Choroid plexus epithelial cell (primary cell): ENCODE measurements at regions not wholly inside any gene's neighbourhood (a gene's known extent, or its start where the extent isn't known, plus 50 kb on each side); places are given as distances from the start of the nearest gene placed in this dataset.

Source experiments
- DNase-seq: peaks from one replicate; pipeline ENCODE4 v3.0.0-alpha.2; 2010; ENCODE audit warnings: low read depth
- H3K4me3 ChIP-seq: 2 replicates; pipeline ENCODE4 v1.5.1; 2011; ENCODE audit warnings: low read depth, mild to moderate bottlenecking, control low read depth, low read length, moderate library complexity
- CTCF ChIP-seq: conservative IDR thresholded peaks from 2 replicates; pipeline ENCODE4 v1.5.1; 2011; ENCODE audit warnings: low read depth, mild to moderate bottlenecking, control low read depth, inconsistent platforms, low read length, moderate library complexity

GRCh38 chr2:8594731-8595427 lies 87.0 kb upstream of the ID2 start:
- TF ChIP-seq CTCF = no peak
- no peak overlapping the region for H3K4me3 ChIP-seq
- DNase-seq = peak; percentile 45

DNA sequence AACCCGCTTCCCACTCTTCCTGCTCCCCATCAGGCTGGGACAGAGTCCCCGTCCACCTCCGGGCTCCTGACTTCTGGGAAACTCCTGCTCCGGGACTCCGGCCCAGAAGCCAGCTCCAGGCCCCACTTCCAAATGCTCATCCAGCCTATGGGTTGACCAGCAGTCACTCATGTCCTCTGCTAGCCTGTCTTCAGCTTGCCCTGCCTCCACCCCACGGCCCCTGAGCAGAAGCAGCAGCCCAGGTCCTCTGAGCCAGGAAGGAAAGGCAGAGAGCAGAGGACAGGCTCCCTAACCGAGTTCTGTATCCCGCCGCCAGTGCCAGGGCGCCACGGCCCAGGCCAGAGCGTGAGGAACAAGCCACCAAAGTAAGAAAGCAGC lies 86.4 kb upstream of the ID2 start:
- TF ChIP-seq CTCF = no peak
- DNase-seq = no peak
- no peak overlapping the region for H3K4me3 ChIP-seq

DNA sequence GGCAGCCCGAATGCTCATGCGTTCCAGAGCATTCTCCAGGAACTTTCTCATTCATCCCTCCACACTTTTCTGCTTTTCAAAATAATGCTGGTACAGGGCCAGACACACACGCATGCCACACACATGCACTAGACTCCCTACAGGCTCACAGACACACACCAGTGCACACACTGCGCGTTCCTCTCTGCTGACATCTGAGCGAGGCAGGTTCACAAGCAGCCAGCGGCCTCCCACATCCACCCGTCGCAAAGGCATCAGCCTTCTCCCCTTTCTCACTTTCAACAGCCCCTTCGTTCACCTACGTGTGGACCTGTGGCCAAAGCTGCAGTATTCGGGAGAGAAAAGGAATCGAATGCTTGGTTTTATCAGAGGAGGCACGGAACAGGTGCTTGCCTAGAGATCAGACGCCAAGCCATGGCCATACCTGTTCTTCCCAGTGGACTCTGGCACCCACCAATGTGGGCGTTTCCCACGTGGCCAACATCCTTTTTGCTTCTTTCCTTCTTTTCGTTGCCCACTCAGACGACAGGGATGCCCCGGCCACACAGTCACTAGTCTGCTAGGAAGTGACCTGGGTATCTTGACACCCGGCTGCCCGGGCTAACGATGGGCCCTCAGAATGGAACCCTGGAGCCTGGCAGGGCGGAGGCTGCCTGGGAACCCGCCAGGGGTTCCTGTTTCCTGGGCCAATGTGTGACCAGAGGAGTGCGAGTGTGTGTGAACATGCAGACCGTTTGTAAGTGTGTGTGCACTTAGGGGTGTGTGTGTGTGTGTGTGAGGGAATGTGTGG lies 85.8 kb upstream of the ID2 start:
- H3K4me3 ChIP-seq = no peak overlapping the region
- no peak for TF ChIP-seq CTCF
- DNase-seq = no peak

DNA sequence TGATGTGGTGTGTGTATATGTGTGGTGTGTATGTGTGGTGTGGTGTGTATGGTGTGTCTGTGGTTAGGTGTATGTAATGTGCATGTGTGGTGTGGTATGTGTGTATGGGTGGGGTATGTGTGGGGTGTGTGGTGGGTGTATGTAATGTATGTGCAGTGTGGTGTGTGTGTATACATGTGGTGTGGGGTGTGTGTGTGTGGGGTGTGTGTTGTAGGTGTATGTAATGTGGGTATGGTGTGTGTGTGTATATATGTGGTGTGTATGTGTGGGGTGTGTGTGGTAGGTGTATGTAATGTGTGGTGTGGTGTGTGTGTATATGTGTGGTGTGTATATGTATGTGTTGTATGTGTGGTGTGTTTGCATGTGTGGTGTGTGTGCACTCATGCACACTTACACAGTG lies 84.8 kb upstream of the ID2 start:
- no peak for TF ChIP-seq CTCF

GRCh38 chr2:8597559-8598225 lies 84.2 kb upstream of the ID2 start:
- H3K4me3 ChIP-seq = no peak overlapping the region
- DNase-seq = no peak
- no peak for TF ChIP-seq CTCF

More for the DNA sequence above, 84.8 kb upstream of the ID2 start:
- no peak for DNase-seq
- no peak overlapping the region for H3K4me3 ChIP-seq

GRCh38 chr2:8598295-8599165 lies 83.3 kb upstream of the ID2 start:
- TF ChIP-seq CTCF = no peak
- no peak overlapping the region for H3K4me3 ChIP-seq
- DNase-seq = peak; percentile 94
